Choroid plexus epithelial cell (primary cell): ENCODE measurements at regions not wholly inside any gene's neighbourhood (a gene's known extent, or its start where the extent isn't known, plus 50 kb on each side); places are given as distances from the start of the nearest gene placed in this dataset.

Experiments
- DNase-seq: peaks from one replicate; pipeline ENCODE4 v3.0.0-alpha.2; 2010; ENCODE audit warnings: low read depth
- H3K4me3 ChIP-seq: 2 replicates; pipeline ENCODE4 v1.5.1; 2011; ENCODE audit warnings: low read depth, mild to moderate bottlenecking, control low read depth, low read length, moderate library complexity
- CTCF ChIP-seq: conservative IDR thresholded peaks from 2 replicates; pipeline ENCODE4 v1.5.1; 2011; ENCODE audit warnings: low read depth, mild to moderate bottlenecking, control low read depth, inconsistent platforms, low read length, moderate library complexity

- no peak overlapping the region for H3K4me3 ChIP-seq
- no peak for TF ChIP-seq CTCF
- DNase-seq = no peak
These were observed 297.3 kb upstream of the SMARCA2 start for GRCh38 chr9:1717882-1718281.

- TF ChIP-seq CTCF = no peak
- DNase-seq = no peak
- H3K4me3 ChIP-seq = no peak overlapping the region
These were observed 296.3 kb upstream of the SMARCA2 start for GRCh38 chr9:1718836-1719235.

GRCh38 chr9:1721196-1721595, 294.0 kb upstream of the SMARCA2 start:
- DNase-seq = no peak
- no peak overlapping the region for H3K4me3 ChIP-seq
- TF ChIP-seq CTCF = no peak

- no peak for DNase-seq
- TF ChIP-seq CTCF = no peak
- no peak overlapping the region for H3K4me3 ChIP-seq
These were observed 292.7 kb upstream of the SMARCA2 start for GRCh38 chr9:1722404-1722803.

GRCh38 chr9:1723522-1724015, 291.6 kb upstream of the SMARCA2 start:
- no peak for DNase-seq
- no peak for TF ChIP-seq CTCF
- H3K4me3 ChIP-seq = no peak overlapping the region

- no peak overlapping the region for H3K4me3 ChIP-seq
- TF ChIP-seq CTCF = no peak
- DNase-seq = no peak
These were observed 288.0 kb upstream of the SMARCA2 start for GRCh38 chr9:1726993-1727759.

- TF ChIP-seq CTCF = no peak
These were observed 285.5 kb upstream of the SMARCA2 start for GRCh38 chr9:1729631-1730030.

More at GRCh38 chr9:1729631-1730030, 285.5 kb upstream of the SMARCA2 start:
- H3K4me3 ChIP-seq = no peak overlapping the region
- DNase-seq = no peak
